GM19455 (cell line): ENCODE measurements at regions not wholly inside any gene's neighbourhood (a gene's known extent, or its start where the extent isn't known, plus 50 kb on each side); places are given as distances from the start of the nearest gene placed in this dataset.
"Not testable (repeated sequence)": the region's sequence is repeated elsewhere in the genome, so short reads cannot be mapped to it uniquely, and the experiment has no call there.

Source experiments
- ATAC-seq: cut with Tn5 transposase; IDR thresholded peaks from one replicate; pipeline ENCODE4 v1.9.1; 2021; ENCODE audit not compliant: unreplicated experiment

DNA sequence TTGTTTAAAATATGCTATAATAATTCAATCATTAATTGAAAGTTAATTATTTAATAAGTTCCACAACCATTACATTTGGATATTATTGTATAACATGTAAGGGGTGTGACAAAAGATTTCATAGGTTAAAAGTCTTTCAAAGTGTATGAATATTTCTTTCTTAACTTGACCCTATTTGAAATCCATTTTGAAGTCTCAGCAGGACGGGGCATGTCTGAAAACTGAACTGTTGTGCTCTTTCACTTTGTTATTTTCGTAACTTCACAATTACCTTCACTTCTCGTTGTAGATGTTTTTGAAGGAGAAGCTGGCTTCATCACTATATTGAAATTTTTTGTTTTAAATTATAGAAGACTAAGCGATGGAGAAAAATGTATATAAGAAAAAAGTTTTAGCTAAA is 1775.7 kb downstream of the PCDH9 start:
- ATAC-seq = no peak

DNA sequence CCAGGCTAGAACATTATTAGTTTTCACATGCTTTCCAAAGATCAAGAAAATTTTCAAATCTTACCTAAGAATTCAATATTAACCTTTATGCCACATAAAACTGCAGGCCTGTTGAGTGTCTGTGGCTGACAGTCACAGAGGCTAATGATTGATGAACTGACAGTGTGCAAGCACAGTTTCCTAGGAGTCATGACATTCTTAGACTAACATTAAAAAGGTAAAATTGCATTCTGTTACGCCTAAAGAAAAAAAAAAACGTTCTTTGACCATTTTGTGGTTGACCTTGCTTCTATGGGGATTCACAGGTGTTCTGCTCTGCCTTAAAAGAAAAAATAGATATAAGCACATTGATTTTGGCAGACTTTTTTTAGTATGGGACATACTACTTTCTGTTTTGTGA is 1776.2 kb downstream of the PCDH9 start:
- ATAC-seq = no peak

DNA sequence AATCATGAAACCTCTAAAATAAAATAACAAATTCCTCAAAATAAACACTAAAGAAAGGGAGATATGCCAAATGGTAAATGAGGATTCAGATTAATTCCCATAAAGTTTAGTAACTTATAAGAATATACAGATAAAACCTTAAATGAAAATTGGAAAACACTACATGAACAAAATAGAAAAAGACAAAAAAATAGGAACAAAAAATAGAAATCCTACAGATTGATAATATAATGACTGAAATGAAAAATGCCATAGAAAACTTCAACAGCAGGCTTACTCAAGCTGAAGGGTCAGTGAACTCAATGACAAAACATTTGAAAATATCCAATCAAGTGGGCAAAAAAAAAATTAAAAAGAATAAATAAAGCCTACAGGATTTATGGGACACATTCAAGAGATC is 1784.8 kb downstream of the PCDH9 start:
- ATAC-seq = no peak

DNA sequence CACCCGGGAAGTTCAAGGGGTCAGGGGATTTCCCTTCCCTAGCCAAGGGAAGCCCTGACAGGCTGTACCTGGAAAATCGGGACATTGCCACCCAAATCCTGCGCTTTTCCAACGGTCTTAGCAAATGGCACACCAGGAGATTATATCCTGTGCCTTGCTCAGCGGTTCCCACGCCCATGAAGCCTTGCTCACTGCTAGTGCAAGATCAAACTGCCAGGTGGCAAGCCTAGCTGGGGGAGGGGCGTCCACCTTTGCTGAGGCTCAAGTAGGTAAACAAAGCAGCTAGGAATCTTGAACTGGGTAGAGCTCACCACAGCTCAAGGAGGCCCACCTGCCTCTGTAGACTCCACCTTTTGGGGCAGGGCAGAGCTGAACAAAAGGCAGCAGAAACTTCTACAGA is 1794.5 kb downstream of the PCDH9 start:
- ATAC-seq = no peak

DNA sequence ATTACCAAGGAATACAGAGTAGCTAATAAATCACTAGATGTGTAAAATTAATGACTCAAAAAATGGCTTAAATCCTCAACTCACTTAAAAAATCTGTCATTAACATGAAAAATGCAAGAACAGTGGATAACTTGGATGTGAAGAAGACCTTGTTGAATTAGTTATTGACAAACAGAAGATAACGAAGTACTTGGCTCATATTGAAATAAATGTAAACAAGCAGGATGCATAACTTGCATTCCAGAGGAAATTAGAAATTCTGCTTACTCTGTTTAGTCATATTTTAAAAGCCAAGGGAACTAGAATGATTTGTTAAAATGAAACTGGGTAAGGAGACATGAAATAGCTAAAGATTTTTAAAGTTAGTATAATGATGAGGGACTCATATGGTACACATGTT is 1812.2 kb downstream of the PCDH9 start:
- no peak for ATAC-seq

DNA sequence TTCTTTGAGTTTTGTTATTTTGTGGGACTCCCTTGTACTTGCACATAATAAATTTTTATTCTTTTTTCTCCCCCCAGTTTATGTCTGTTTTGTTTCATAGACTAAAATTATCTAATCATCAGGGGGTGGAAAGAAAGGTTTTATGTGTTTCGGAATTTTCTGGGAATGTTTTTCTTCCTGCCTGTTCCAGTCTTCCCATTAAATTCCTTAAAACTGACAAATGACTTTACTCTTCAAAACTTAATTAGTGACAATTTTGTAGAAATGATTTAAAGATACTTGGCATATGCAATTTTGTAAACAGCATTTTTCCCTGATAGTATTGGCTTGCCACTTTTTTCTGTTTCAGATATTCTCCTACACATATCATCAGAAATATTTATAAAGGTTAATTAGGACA is 1813.4 kb downstream of the PCDH9 start:
- ATAC-seq = no peak

DNA sequence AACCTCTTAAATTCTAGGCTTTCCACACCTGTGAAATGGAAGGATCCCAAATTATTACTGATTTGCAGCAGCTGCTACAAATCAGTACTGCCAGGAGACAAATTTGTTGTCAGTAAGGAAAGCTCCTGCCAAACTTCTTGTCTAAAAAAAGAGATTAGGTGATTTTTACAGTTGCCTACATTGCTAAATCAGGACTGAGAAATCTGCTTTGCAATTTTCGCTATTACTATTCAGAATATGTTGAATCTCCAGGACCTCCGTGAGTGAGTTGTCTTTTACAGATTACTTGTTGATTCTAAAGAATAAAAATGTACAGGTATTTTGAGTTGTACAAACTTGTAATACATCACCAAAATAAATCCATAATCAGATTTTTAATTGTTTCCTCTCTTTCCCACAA is 1815.9 kb downstream of the PCDH9 start:
- ATAC-seq = no peak

DNA sequence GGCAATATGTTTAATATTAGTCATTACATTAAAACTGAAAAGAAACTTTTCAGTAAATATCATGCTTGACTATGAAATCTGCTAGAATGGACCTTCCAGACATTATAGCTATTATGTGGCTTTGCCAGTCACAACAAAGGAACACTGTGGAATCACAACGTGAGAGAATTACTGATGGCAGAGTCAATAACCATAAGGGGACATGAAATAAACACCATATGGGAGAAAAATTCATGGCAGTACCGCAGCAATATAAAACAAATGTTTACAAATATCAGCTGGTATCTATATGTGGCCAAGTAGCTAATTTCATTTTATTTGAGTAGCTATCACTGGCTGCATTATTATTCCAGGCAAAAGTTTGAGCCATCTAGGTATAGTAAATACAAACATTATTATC is 1818.6 kb downstream of the PCDH9 start:
- no peak for ATAC-seq

DNA sequence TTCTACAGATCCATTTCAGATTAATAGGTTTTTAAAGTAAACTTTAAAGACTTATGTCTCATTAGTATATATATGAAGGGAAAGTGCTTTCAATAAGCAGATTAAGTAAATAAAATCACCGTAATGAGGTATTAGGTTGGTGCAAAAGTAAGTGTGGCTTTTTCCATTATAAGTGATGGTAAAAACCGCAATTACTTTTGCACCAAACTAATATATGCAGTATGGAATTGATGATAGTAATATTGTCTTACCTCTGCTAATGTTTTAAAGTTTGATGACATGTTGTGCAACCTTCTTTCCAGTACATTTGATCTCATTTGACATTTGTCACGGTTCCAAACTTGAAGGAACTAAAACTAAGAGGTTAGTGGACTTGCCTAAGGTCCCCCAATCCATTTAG is 1819.3 kb downstream of the PCDH9 start:
- no peak for ATAC-seq

DNA sequence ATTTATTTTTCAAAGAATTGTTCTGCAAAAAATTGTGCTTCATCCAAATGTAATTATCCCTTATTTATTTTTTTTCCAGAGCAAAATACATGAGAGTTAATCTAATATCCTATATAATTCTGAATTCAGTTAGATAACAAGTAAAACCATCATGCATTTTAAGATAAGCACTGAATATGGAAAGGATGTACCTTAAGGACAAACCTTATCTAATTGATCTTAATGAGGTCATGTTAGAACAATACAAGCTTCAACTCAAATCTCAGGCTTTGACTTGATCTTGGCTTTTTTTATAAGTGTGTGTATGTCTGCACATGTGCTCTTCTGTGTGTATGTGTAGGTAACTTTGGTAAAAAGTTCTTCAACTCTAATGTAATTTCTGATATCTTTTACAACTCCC is 1828.8 kb downstream of the PCDH9 start:
- no peak for ATAC-seq

DNA sequence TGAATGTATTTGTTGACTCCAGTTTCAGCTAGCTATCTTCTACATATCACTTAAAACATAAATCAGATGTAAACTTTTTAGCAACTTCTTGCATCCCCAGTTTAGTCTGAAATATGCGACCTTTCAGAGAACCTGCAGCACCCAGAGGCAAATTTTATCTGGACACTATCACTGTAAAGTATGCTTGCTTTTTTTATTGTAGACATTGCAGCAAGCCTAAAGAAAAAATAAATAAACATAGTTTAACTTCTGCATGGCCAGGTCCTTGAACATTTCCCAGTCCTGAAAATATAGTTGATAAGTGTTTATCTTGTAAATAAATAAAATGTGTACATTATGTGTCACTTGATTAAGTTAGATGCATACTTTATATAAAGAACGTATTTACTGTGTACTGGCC is 1829.4 kb downstream of the PCDH9 start:
- ATAC-seq = no peak

DNA sequence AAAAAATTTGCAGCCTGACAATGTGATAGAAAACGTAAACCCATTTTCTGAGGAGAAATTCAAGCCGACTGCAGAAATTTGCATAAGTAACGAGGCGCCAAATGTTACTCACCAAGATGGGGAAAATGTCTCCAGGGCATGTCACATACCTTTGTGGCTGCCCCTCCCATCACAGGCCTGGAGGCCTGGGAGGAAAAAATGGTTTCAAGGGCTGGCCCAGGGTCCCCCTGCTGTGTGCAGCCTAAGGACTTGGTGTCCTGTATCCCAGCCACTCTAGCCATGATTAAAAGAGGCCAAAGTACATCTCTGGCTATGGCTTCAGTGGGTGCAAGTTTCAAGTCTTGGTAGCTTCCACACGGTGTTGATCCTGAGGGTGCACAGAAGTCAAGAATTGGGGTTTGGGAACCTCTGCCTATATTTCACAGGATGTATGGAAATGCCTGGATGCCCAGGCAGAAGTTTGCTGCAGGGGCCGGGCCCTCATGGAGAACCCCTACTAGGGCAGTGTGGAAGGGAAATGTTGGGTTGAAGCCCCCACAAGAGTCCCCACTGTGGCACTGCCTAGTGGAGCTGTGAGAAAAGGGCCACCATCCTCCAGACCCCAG is 1842.3 kb downstream of the PCDH9 start:
- ATAC-seq = no peak

DNA sequence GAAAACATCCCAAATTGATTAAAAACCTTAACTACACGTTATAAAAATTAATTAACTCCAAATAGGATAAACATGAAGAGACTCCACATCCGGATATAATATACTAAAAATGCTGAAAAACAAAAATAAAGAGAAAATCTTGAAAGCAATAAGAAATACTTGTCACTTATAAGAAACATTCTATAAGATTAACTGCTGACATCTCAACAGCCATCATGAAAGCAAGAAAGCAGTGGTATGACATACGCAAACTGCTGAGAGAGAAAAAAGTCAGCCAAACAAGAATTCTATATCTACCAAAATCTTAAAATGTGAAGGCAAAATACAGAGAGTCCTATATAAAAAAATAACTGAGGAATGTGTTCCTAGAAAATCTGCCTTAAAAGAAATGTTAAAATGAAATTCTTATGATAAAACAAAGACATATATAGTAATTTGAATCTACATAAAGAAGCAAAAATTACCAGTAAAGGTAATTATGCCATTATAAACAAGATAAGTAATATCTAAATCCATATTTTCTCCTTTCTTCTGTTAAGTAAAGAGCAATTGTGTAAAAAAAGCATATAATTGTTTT is 1851.1 kb downstream of the PCDH9 start:
- ATAC-seq = no peak

DNA sequence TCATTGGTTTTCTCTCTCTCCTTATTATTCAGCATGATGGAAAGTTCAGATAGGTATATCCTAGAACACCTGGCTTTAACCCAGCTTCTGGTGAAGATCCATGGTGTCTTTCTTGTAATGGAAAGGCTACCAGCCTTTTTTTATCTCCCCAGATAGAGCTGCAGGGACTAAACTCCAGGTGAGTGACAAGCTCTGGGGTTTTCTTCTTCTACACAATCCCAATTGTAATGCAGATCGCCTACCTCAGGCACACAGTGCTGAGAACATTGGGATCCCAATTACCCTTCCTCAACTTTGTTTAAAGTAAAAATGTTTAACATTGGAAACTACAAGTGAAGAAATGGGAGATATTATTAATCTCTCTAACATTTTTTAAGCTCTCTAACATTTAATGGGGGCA is 1851.7 kb downstream of the PCDH9 start:
- ATAC-seq = no peak

DNA sequence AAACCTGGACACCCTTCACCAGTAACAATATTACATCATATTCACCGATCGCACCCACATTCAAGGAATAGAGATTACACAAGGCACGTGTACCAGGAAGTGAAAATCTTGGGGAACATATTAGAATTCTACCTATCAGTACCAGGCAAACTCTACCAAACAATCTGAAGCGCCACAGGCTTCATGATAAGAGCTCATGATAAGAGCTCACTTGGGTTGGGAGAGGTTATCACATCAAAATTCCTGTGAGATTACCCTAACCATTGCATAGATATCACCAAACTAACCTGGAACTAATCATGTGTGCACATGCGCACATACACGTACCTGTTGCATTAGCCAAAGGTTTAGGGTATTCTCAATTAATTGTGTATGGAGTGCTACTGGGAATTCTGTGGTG is 1861.3 kb downstream of the PCDH9 start:
- ATAC-seq = no peak

DNA sequence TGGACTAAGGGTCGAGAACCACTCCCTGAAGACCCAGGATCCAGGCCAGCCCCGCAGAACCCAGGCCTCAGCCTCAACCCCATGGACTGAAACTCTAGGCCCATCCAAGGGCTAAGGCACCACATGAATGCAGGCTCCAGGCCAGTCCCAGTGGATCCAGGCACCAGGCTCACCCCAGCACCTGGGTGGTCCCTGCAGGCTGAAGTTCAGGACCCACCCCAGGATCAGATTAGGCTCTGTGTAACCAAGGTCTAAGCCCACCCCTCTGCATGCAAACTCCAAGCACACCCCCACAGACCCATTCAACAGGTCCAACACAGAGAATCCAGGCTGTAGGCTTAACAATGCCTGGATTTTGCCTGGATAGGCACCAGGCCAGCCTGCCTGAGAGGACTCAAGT is 1876.2 kb downstream of the PCDH9 start:
- no peak for ATAC-seq

DNA sequence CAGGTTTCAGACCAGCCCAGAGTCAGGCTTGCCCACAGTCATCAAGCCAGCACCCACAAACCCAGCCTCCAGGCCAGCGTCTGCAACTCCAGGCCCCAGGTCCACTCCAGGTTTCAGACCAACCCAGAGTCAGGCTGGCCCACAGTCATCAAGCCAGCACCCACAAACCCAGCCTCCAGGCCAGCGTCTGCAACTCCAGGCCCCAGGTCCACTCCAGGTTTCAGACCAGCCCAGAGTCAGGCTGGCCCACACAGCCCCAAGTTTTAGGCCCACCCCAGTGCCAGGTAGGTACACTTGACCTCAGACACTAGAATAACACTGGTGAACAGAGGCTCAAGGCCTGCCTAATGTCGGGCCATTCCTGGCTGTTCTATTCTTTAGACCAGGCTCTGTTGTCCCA is 1877.0 kb downstream of the PCDH9 start:
- ATAC-seq = not testable (repeated sequence)

DNA sequence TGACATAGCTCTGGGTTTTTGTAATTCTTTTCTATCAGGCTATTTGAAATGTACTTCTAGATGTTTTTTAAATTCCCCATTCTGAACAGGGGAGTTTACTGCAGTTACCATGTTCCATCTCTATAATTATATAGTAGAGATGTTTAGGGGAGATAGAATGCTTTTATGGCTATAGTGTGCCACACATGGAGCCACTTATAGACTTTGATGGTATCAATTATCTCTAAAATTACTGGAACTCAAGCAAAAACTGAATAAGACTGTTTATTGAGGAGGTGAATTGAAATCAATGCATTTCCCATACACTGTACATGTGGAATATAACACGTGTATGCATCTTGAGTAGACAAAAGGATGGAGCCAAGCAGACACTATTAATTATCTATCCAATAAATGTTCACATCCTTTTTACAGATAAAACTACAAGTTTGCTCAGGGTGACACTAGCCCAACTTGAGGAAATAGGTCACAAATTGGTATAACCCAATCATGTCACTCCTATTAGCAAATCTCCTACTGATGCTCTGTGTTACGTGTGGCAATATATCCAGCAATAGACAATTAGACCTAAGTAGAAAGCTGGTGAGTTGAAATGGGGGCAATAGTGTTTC is 1882.6 kb downstream of the PCDH9 start:
- no peak for ATAC-seq

DNA sequence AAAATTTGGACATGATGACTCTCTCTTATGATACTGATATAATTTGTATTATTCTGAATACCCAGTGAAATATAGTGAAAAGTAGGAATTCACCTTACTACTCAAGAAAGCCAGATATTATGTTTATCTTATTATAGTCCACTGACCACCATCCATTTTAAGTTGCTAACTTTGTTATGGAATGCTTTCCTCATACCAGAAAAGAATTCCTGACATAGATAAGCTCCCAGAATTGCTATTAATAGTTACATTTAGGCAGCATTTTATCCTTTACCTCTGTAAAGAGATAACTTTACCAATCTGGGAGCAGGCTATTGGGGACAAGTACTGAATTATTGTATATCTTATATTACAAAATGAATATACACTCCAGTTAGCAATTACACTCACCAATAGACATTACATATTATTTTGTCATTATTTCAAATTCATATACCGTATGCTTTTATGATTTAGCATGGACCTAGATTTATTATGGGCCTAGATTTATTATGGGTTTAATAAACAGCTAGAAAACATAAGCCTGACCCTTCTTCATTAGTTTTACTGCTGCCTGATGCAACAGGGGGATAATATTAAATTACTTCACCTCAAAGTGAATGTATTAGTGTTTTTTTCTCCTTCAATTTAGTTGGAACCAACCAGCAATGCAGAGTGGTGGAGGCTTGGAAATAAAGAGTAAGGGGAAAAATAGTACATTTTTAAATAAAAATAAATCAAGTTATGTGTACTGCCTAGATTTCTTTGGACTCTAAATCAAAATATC is 1886.1 kb downstream of the PCDH9 start:
- ATAC-seq = no peak

DNA sequence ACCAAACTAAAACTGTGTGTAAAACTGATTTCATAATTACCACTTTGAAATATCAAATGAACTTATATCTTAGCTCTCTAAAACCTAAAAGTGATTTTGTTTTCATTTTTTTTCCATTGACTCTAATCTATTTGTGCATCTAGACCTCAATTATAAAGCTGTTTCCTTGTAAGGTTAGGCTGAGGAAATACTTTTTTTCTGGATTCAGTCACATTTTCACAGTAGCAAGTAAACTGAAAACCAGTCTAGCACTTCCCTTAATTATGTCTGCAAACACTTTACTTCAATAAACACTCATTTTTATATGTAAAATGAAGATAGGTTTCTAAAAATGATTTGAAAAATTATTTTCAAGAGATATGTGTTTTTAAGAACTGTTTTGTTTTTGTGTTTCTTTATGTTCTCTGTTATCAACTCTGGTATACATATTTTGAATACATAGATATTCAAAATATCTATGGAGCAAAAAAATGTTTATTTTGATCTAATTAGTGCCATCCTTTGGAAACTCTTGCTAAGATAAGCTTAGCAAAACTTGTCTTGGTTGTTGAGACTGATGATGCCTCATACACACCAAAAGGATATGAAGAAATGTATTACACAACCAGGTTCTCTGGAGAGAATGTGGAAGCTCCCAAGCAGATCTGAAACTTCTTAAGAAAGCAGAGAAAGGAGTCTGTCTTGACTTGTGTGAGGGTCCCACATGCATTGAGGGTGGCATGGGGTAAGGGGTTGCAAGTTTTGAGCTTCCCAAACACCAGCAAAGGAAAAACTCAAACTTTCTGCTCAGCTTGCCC is 1887.4 kb downstream of the PCDH9 start:
- ATAC-seq = no peak

DNA sequence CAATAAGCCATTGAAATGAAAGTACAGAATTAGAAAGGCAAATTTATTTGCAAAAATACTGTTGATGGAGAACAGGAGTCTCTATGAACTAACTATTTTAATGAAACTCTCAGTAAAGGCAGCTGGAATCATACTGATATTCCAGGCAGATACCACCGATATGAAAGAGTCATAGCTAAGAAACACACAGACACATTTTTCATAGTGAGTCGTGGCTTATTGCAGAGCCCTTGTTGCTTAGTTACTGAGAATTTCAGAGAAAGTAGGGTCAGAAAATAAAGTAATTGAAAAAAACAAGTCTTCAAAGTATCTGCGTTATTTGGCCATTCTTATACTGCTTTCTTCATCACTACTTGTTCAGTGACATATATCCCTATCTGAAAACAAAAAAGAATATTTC is 1890.9 kb downstream of the PCDH9 start:
- no peak for ATAC-seq
